ENCODE measurements at regions not wholly inside any gene's neighbourhood (a gene's known extent, or its start where the extent isn't known, plus 50 kb on each side); places are given as distances from the start of the nearest gene placed in this dataset.

DNA sequence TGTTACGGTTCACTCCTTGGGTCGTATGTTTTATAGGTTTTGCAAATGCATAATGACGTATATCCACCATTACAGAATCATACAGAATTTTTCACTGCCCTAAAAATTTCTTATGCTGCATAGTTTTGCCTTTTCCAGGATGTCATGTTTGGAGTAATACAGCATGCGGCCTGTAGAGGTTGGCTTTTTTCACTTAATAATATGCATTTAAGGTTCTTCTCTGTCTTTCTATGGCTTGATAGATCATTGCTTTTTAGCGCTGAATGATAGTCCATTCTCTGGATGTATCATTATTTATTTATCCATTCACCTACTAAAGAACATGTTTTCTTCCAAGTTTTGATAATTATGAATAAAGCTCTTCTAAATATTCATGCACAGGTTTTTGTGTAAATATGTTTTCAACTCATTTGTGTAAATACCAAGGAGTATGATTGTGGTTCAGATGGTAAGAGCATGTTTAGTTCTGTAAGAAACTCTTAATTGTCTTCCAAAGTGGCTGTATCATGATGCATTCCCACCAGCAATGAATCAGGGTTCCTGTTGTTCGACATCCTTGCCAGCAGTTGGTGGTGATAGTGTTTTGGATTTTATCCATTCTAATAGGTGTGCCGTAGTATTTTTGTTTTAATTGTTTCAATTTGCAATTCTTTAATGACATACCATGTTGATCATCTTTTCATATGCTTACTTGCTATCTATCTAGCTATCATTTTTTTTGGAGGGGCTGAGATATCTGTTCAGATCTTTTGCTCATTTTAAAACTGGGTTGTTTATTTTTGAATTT lies 531.2 kb upstream of the GHITM start:
- TF ChIP-seq JUNB (IDR thresholded peaks at IDR 0.05) (no peak), EHMT2 (IDR thresholded peaks at IDR 0.05; ENCODE audit: low read depth) (no peak), CHD4 (IDR thresholded peaks at IDR 0.05; ENCODE audit: borderline replicate concordance) (no peak), NFE2L2 (conservative IDR thresholded peaks at IDR 0.05; ENCODE audit: low read length) (no peak), POLR2A (IDR thresholded peaks at IDR 0.05; ENCODE audit: low read length) (no peak), MAFK (IDR thresholded peaks at IDR 0.05; ENCODE audit: partially characterized antibody) (no peak), NPAS2 (CRISPR knock-in tag; IDR thresholded peaks at IDR 0.05; ENCODE audit: borderline replicate concordance) (no peak), CEBPB (IDR thresholded peaks at IDR 0.05) (no peak), RAD21 (conservative IDR thresholded peaks at IDR 0.05 in 1 of 2, IDR thresholded peaks at IDR 0.05 in 1 of 2) (no peak), SMC3 (IDR thresholded peaks at IDR 0.05) (no peak), EHF (CRISPR knock-in tag; IDR thresholded peaks at IDR 0.05) (no peak)
- TF ChIP-seq, protein P1, sequence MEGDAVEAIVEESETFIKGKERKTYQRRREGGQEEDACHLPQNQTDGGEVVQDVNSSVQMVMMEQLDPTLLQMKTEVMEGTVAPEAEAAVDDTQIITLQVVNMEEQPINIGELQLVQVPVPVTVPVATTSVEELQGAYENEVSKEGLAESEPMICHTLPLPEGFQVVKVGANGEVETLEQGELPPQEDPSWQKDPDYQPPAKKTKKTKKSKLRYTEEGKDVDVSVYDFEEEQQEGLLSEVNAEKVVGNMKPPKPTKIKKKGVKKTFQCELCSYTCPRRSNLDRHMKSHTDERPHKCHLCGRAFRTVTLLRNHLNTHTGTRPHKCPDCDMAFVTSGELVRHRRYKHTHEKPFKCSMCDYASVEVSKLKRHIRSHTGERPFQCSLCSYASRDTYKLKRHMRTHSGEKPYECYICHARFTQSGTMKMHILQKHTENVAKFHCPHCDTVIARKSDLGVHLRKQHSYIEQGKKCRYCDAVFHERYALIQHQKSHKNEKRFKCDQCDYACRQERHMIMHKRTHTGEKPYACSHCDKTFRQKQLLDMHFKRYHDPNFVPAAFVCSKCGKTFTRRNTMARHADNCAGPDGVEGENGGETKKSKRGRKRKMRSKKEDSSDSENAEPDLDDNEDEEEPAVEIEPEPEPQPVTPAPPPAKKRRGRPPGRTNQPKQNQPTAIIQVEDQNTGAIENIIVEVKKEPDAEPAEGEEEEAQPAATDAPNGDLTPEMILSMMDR (IDR thresholded peaks at IDR 0.05): no peak

All from A549 (cell line).